ENCODE measurements at regions not wholly inside any gene's neighbourhood (a gene's known extent, or its start where the extent isn't known, plus 50 kb on each side); places are given as distances from the start of the nearest gene placed in this dataset.
"Not testable (repeated sequence)": the region's sequence is repeated elsewhere in the genome, so short reads cannot be mapped to it uniquely, and the experiment has no call there.

DNA sequence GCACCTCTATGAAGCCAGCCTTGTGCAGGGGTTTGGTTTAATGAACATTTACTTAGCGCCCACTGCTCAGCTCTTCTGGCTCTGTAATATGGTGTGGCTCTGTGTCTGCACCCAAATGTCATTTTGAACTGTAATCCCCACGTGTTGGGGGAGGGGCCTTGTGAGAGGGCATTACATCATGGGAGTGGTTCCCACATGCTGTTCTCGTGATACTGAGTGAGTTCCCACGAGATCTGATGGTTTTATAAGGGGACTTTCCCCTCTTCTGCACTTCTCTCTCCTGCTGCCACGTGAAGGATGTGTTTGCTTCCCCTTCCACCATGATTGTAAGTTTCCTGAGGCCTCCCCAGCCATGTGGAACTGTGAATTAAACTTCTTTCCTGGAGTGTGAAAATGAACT lies 127.7 kb downstream of the POTEG start:
- not testable (repeated sequence) for TF ChIP-seq JUND (IDR thresholded peaks at IDR 0.05); EP300 (IDR thresholded peaks at IDR 0.05; ENCODE audit: borderline replicate concordance in 1 of 2, low read depth in 1 of 2, low read length in 1 of 2); POLR2AphosphoS5 (IDR thresholded peaks at IDR 0.05; ENCODE audit: low read depth, low read length); TAF1 (IDR thresholded peaks at IDR 0.05; ENCODE audit: borderline replicate concordance, low read depth, low read length); FOXJ3 (CRISPR knock-in tag; IDR thresholded peaks at IDR 0.05); SIN3A (IDR thresholded peaks at IDR 0.05; ENCODE audit: borderline replicate concordance, low read depth, low read length); YY1 (IDR thresholded peaks at IDR 0.05; ENCODE audit: low read depth)
- TF ChIP-seq, protein P1, sequence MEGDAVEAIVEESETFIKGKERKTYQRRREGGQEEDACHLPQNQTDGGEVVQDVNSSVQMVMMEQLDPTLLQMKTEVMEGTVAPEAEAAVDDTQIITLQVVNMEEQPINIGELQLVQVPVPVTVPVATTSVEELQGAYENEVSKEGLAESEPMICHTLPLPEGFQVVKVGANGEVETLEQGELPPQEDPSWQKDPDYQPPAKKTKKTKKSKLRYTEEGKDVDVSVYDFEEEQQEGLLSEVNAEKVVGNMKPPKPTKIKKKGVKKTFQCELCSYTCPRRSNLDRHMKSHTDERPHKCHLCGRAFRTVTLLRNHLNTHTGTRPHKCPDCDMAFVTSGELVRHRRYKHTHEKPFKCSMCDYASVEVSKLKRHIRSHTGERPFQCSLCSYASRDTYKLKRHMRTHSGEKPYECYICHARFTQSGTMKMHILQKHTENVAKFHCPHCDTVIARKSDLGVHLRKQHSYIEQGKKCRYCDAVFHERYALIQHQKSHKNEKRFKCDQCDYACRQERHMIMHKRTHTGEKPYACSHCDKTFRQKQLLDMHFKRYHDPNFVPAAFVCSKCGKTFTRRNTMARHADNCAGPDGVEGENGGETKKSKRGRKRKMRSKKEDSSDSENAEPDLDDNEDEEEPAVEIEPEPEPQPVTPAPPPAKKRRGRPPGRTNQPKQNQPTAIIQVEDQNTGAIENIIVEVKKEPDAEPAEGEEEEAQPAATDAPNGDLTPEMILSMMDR (IDR thresholded peaks at IDR 0.05), result not testable (repeated sequence)
- TF ChIP-seq, protein P2, sequence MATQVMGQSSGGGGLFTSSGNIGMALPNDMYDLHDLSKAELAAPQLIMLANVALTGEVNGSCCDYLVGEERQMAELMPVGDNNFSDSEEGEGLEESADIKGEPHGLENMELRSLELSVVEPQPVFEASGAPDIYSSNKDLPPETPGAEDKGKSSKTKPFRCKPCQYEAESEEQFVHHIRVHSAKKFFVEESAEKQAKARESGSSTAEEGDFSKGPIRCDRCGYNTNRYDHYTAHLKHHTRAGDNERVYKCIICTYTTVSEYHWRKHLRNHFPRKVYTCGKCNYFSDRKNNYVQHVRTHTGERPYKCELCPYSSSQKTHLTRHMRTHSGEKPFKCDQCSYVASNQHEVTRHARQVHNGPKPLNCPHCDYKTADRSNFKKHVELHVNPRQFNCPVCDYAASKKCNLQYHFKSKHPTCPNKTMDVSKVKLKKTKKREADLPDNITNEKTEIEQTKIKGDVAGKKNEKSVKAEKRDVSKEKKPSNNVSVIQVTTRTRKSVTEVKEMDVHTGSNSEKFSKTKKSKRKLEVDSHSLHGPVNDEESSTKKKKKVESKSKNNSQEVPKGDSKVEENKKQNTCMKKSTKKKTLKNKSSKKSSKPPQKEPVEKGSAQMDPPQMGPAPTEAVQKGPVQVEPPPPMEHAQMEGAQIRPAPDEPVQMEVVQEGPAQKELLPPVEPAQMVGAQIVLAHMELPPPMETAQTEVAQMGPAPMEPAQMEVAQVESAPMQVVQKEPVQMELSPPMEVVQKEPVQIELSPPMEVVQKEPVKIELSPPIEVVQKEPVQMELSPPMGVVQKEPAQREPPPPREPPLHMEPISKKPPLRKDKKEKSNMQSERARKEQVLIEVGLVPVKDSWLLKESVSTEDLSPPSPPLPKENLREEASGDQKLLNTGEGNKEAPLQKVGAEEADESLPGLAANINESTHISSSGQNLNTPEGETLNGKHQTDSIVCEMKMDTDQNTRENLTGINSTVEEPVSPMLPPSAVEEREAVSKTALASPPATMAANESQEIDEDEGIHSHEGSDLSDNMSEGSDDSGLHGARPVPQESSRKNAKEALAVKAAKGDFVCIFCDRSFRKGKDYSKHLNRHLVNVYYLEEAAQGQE (IDR thresholded peaks at IDR 0.05; ENCODE audit: low read depth, low read length), result not testable (repeated sequence)
- TF ChIP-seq, protein P3, sequence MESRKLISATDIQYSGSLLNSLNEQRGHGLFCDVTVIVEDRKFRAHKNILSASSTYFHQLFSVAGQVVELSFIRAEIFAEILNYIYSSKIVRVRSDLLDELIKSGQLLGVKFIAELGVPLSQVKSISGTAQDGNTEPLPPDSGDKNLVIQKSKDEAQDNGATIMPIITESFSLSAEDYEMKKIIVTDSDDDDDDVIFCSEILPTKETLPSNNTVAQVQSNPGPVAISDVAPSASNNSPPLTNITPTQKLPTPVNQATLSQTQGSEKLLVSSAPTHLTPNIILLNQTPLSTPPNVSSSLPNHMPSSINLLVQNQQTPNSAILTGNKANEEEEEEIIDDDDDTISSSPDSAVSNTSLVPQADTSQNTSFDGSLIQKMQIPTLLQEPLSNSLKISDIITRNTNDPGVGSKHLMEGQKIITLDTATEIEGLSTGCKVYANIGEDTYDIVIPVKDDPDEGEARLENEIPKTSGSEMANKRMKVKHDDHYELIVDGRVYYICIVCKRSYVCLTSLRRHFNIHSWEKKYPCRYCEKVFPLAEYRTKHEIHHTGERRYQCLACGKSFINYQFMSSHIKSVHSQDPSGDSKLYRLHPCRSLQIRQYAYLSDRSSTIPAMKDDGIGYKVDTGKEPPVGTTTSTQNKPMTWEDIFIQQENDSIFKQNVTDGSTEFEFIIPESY (IDR thresholded peaks at IDR 0.05; ENCODE audit: borderline replicate concordance, low read depth), result not testable (repeated sequence)
